ENCODE measurements at regions not wholly inside any gene's neighbourhood (a gene's known extent, or its start where the extent isn't known, plus 50 kb on each side); places are given as distances from the start of the nearest gene placed in this dataset.

DNA sequence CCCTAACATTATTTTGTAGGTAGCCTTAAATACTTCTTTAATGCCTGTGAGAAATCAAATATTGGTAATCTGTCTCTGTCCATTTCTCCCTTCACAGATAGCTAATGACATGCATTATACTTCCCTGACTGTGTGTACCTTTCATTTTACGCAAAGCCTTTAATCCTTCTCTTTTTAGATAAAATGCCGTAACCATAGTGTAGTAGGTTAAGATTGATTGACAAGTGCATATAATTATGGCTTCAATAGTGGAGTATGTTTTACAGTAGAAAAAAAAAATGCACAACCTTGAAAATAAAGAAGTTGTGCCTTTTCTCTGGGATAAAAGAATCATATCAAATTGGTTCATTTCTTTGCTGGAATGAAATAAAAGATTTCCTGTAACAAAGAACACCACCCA lies 559.6 kb upstream of the GRAMD2B start:
- DNase-seq (no peak), ATAC-seq (no peak)
- POLR2A ChIA-PET (ENCODE audit: unreplicated experiment): no interaction called here
- Histone ChIP-seq H3K27me3 (ENCODE audit: low read length) (no peaks in the 10 kb centered on the region), H3K4me3 (ENCODE audit: low read length) (no peak overlapping the region), H3K79me2 (ENCODE audit: low read length) (no peaks in the 10 kb centered on the region), H3F3A (ENCODE audit: low read length, unreplicated experiment) (no peaks in the 10 kb centered on the region), H3K9me2 (replicated peaks; ENCODE audit: low read length) (no peaks in the 10 kb centered on the region), H3K27ac (ENCODE audit: low read length) (no peak overlapping the region), H3K4me2 (ENCODE audit: low read length) (no peak overlapping the region), H3K9me3 (ENCODE audit: low read length) (no peaks in the 10 kb centered on the region), H3K4me1 (ENCODE audit: insufficient read depth, low read length) (no peaks in the 10 kb centered on the region), H3K36me3 (ENCODE audit: low read depth, low read length) (no peaks in the 10 kb centered on the region), H3K9ac (ENCODE audit: low read length) (no peak overlapping the region), H4K20me1 (ENCODE audit: low read length) (no peaks in the 10 kb centered on the region), H2AFZ (ENCODE audit: low read length) (no peak overlapping the region)
- no peak for TF ChIP-seq EZH2phosphoT487 (IDR thresholded peaks at IDR 0.05; ENCODE audit: borderline replicate concordance, low read length)
- TF ChIP-seq, protein P1, sequence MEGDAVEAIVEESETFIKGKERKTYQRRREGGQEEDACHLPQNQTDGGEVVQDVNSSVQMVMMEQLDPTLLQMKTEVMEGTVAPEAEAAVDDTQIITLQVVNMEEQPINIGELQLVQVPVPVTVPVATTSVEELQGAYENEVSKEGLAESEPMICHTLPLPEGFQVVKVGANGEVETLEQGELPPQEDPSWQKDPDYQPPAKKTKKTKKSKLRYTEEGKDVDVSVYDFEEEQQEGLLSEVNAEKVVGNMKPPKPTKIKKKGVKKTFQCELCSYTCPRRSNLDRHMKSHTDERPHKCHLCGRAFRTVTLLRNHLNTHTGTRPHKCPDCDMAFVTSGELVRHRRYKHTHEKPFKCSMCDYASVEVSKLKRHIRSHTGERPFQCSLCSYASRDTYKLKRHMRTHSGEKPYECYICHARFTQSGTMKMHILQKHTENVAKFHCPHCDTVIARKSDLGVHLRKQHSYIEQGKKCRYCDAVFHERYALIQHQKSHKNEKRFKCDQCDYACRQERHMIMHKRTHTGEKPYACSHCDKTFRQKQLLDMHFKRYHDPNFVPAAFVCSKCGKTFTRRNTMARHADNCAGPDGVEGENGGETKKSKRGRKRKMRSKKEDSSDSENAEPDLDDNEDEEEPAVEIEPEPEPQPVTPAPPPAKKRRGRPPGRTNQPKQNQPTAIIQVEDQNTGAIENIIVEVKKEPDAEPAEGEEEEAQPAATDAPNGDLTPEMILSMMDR (conservative IDR thresholded peaks at IDR 0.05; ENCODE audit: low read depth, low read length): no peak
- no peak for TF ChIP-seq EZH2 (IDR thresholded peaks at IDR 0.05; ENCODE audit: low read length, unreplicated experiment)
- CTCF ChIA-PET: no interaction called here
- BruUV-seq (replicated peaks): no TSS peak
- intact Hi-C loops (cut with micrococcal nuclease): no loop called here

DNA sequence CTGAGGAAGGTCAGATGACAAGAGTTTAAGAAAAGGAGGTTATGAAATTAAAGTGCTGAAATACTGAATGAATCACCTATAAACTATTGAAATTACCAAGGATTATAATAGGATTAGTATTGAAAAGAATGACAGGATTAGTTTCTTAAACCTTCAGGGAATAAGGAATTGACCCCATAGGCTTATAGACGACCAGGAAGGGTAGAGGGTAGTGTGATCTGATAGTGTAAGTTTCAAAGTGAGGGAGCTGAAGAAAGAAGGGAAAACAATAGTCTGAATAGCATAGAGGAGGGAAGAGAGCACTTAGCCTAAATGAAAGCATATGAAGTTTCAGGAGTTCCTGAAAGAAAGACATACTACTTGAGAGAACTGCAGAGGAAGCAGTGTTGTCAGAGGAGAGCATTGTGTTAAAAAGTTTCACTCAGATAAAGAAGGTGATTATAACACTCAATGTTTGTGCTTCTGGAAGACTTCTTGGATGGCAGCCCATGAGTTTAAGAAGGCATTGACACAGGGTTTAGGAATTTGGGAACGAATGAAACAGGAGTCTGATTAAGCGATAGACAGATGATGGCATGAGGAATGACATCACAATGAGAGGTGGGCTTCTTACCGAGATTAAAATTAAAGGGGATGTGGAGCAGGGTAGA lies 557.9 kb upstream of the GRAMD2B start:
- ATAC-seq (no peak), DNase-seq (peak; percentile 51)
- Histone ChIP-seq H3K9me2 (replicated peaks; ENCODE audit: low read length) (no peaks in the 10 kb centered on the region), H3K9me3 (ENCODE audit: low read length) (no peaks in the 10 kb centered on the region), H3K4me1 (ENCODE audit: insufficient read depth, low read length) (no peaks in the 10 kb centered on the region), H2AFZ (ENCODE audit: low read length) (no peak overlapping the region), H3K36me3 (ENCODE audit: low read depth, low read length) (no peaks in the 10 kb centered on the region), H3F3A (ENCODE audit: low read length, unreplicated experiment) (no peaks in the 10 kb centered on the region), H3K9ac (ENCODE audit: low read length) (no peak overlapping the region), H3K27ac (ENCODE audit: low read length) (no peak overlapping the region), H3K4me3 (ENCODE audit: low read length) (no peak overlapping the region), H3K79me2 (ENCODE audit: low read length) (no peaks in the 10 kb centered on the region), H4K20me1 (ENCODE audit: low read length) (no peaks in the 10 kb centered on the region), H3K27me3 (ENCODE audit: low read length) (no peaks in the 10 kb centered on the region), H3K4me2 (ENCODE audit: low read length) (no peak overlapping the region)
- TF ChIP-seq EZH2phosphoT487 (IDR thresholded peaks at IDR 0.05; ENCODE audit: borderline replicate concordance, low read length) (no peak), EZH2 (IDR thresholded peaks at IDR 0.05; ENCODE audit: low read length, unreplicated experiment) (no peak)
- TF ChIP-seq, protein P1 (conservative IDR thresholded peaks at IDR 0.05; ENCODE audit: low read depth, low read length): no peak
- CTCF ChIA-PET: no interaction called here
- POLR2A ChIA-PET (ENCODE audit: unreplicated experiment): no interaction called here
- intact Hi-C loops (cut with micrococcal nuclease): no loop called here
- BruUV-seq (replicated peaks): no TSS peak

DNA sequence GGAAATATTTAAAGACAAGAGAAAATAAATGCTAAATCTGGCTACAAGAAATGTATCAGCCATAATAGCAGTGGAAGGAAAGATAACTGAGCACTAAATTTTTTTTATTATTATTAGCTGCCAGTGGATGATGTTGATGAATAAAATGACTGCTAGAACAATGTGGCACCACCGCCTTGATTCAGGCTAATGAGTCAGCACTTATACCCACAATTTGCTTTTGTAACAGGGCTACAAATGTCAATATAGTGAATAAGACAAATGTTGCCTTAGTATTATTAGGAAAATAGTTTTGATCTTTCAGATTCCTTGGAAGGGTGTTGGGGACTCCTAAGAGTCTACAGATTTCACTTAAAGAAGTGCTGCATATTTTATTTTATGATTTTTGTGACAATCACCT lies 555.2 kb upstream of the GRAMD2B start:
- no peak overlapping the region for H2AFZ ChIP-seq (ENCODE audit: low read length)
- BruUV-seq (replicated peaks): no TSS peak

More for the DNA sequence above, 555.2 kb upstream of the GRAMD2B start:
- no peaks in the 10 kb centered on the region for H3K4me1 ChIP-seq (ENCODE audit: insufficient read depth, low read length)
- ChIA-PET POLR2A (ENCODE audit: unreplicated experiment) (no interaction called here), CTCF (no interaction called here)
- no peaks in the 10 kb centered on the region for H3K79me2 ChIP-seq (ENCODE audit: low read length)
- H4K20me1 ChIP-seq (ENCODE audit: low read length): no peaks in the 10 kb centered on the region
- H3K27ac ChIP-seq (ENCODE audit: low read length): no peak overlapping the region
- intact Hi-C loops (cut with micrococcal nuclease): no loop called here
- ATAC-seq: no peak
- H3K4me3 ChIP-seq (ENCODE audit: low read length): no peak overlapping the region
- no peaks in the 10 kb centered on the region for H3K27me3 ChIP-seq (ENCODE audit: low read length)
- no peak overlapping the region for H3K9ac ChIP-seq (ENCODE audit: low read length)
- TF ChIP-seq EZH2 (IDR thresholded peaks at IDR 0.05; ENCODE audit: low read length, unreplicated experiment) (no peak), EZH2phosphoT487 (IDR thresholded peaks at IDR 0.05; ENCODE audit: borderline replicate concordance, low read length) (no peak)
- TF ChIP-seq, protein P1 (conservative IDR thresholded peaks at IDR 0.05; ENCODE audit: low read depth, low read length): no peak
- no peaks in the 10 kb centered on the region for H3K36me3 ChIP-seq (ENCODE audit: low read depth, low read length)
- DNase-seq: no peak
- no peaks in the 10 kb centered on the region for H3K9me2 ChIP-seq (replicated peaks; ENCODE audit: low read length)
- H3K9me3 ChIP-seq (ENCODE audit: low read length): no peaks in the 10 kb centered on the region
- H3F3A ChIP-seq (ENCODE audit: low read length, unreplicated experiment): no peaks in the 10 kb centered on the region
- H3K4me2 ChIP-seq (ENCODE audit: low read length): no peak overlapping the region
